ENCODE measurements at regions not wholly inside any gene's neighbourhood (a gene's known extent, or its start where the extent isn't known, plus 50 kb on each side); places are given as distances from the start of the nearest gene placed in this dataset.

DNA sequence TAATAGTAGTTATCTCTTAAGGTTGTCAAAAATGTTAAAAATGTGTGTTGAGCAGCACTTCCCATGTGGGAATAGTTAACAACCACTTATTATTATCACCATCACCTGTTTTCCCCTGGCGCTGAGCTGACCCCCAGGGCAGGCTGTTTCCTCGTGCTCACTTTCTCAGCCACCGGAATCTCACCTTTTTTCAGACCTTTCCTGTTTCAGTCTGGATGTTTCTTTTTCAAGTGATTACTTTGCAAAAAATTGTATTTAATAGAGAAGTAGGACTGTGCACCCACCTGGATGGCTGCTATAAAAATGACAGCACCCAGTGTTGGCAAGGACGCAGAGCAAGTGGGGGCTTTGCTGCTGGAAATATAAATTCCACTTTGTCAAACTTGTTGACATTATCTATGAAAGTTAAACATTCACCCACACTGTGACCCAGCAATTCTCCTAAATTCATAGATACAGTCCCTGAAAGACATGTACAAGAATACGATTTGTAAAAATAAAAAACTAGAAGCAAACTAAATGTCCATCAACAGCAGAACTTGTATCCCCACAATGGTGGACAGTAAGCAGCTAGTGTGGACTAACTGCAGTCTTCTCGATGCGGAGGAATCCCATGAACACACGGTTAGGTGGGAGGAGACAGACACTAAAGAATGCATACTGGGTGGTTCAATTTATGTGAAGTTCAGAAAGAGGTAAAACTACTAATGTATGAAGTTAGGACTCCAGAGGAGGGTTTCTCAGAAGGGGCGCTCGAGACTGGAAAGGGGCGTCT, 66.5 kb downstream of the SOWAHC start:
- H3K4me1 ChIP-seq (ENCODE audit: insufficient read depth, low read length) = no peaks in the 10 kb centered on the region
- H3K27me3 ChIP-seq (ENCODE audit: insufficient read depth, low read length) = no peaks in the 10 kb centered on the region
- H3K36me3 ChIP-seq (ENCODE audit: insufficient read depth, low read length) = no peaks in the 10 kb centered on the region
- H3K27ac ChIP-seq (ENCODE audit: low read depth, low read length) = no peak overlapping the region
- WGBS = 93% methylated on average over 11 of the region's 11 CpGs
- no peak overlapping the region for H3K4me3 ChIP-seq (ENCODE audit: low read length)
- H3K9me3 ChIP-seq (ENCODE audit: insufficient read depth, low read depth, low read length) = no peaks in the 10 kb centered on the region
- no peak overlapping the region for H3K9ac ChIP-seq (ENCODE audit: low read depth, low read length)

DNA sequence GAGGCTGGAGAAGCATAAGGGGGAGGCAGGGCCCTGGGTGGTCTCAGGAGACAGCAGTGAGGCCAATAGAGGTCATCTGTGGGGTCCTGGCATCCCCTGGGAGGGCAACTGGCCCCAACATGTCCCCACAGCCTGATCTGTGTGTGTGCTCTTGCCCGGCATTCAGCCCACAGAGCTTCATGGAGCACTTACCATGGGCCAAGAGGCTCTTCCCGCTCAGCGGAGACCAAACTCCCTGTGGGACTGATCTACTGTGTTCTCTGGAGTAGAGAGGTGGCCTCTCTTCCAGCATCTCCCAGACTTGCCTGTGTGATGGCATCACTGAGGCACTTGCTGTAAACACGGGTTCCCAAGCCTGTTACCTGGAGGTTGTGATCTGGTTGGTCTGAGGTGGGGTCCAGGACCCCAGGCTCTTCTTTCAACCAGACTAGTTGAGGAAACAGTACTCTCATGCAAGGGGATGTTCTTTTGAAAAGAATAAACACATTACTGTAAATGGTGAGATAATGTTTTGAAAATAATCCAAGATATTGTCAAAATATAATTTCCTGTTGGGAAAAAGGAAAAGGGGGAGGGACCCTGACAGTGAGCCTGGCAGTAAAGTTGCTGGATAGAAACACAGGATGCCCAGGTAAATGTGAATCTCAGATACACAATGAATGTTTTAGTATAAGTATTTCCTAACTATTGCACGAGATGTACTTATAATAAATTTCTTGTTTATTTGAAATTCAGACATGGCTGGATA, 67.6 kb downstream of the SOWAHC start:
- Histone ChIP-seq H3K4me3 (ENCODE audit: low read length) (no peak overlapping the region), H3K27ac (ENCODE audit: low read depth, low read length) (no peak overlapping the region), H3K36me3 (ENCODE audit: insufficient read depth, low read length) (no peaks in the 10 kb centered on the region), H3K9me3 (ENCODE audit: insufficient read depth, low read depth, low read length) (no peaks in the 10 kb centered on the region), H3K9ac (ENCODE audit: low read depth, low read length) (no peak overlapping the region), H3K4me1 (ENCODE audit: insufficient read depth, low read length) (no peaks in the 10 kb centered on the region), H3K27me3 (ENCODE audit: insufficient read depth, low read length) (no peaks in the 10 kb centered on the region)
- 98% methylated on average over 5 of the region's 5 CpGs for WGBS

DNA sequence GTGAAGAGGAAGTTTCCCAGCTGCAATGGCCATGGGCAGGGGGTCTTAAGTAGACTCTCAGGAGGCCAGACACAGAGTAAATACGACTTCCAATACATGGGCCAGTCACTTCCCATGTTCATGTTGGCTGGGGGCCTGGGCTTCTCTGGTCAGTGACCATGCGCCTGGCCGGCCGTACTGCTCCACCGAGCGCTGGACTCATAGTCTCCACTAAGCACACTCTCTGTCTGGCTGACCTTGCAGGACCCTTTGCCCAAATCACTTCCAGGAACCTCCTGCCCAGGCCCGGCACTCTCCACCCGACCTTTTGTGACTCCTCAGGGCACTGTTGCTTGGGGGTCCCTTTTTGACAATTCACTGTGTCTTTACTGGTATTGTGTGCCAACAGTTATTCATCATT, 69.3 kb downstream of the SOWAHC start:
- no peak overlapping the region for H3K4me3 ChIP-seq (ENCODE audit: low read length)
- no peaks in the 10 kb centered on the region for H3K9me3 ChIP-seq (ENCODE audit: insufficient read depth, low read depth, low read length)
- 95% methylated on average over 8 of the region's 8 CpGs for WGBS
- H3K27ac ChIP-seq (ENCODE audit: low read depth, low read length) = no peak overlapping the region
- H3K4me1 ChIP-seq (ENCODE audit: insufficient read depth, low read length) = no peaks in the 10 kb centered on the region
- H3K9ac ChIP-seq (ENCODE audit: low read depth, low read length) = no peak overlapping the region
- no peaks in the 10 kb centered on the region for H3K27me3 ChIP-seq (ENCODE audit: insufficient read depth, low read length)
- no peaks in the 10 kb centered on the region for H3K36me3 ChIP-seq (ENCODE audit: insufficient read depth, low read length)

DNA sequence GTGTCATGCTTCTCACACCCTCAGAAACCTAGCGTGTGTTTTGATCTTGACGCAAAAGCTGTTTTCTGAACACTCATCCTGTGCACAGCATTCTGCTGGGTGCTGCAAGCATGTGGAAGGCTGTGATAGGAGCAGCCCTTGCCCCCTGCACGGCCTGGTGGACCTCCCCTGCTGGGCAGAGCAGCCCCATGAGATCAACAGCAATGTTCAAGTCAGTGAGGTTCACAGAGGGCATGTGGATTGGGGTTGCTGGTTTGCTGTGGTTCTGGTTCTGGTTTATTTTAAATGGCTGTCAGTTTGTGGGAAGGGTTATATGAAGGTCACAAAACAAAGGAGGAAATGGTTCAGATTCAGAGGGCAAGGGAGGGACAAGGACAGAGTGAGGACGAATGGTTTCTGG, 71.3 kb downstream of the SOWAHC start:
- no peaks in the 10 kb centered on the region for H3K27me3 ChIP-seq (ENCODE audit: insufficient read depth, low read length)
- H3K27ac ChIP-seq (ENCODE audit: low read depth, low read length) = no peak overlapping the region
- WGBS = 90% methylated on average over 4 of the region's 4 CpGs
- H3K36me3 ChIP-seq (ENCODE audit: insufficient read depth, low read length) = no peaks in the 10 kb centered on the region
- no peaks in the 10 kb centered on the region for H3K9me3 ChIP-seq (ENCODE audit: insufficient read depth, low read depth, low read length)
- H3K9ac ChIP-seq (ENCODE audit: low read depth, low read length) = no peak overlapping the region
- H3K4me1 ChIP-seq (ENCODE audit: insufficient read depth, low read length) = no peaks in the 10 kb centered on the region
- no peak overlapping the region for H3K4me3 ChIP-seq (ENCODE audit: low read length)

DNA sequence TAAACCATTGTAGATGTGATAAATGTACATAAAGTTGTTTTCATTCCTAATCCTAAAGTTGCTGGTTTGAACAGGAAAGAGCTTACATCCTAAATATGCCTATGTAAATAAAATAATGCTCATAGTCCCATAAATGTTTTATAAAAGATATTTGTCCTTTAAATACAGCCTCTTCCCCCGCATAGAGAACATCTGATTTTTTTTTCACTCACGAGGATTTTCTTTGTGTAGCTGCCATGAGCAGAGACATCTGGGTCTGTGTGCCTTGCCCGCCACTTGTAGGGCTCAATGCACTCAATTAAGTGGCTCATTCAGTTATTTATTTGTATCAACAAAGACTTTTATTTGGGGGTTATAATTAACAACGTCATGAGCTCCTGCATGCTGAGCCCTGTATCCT, 72.8 kb downstream of the SOWAHC start:
- H3K36me3 ChIP-seq (ENCODE audit: insufficient read depth, low read length) = no peaks in the 10 kb centered on the region
- 89% methylated on average over 4 of the region's 4 CpGs for WGBS
- H3K9me3 ChIP-seq (ENCODE audit: insufficient read depth, low read depth, low read length) = no peaks in the 10 kb centered on the region
- H3K9ac ChIP-seq (ENCODE audit: low read depth, low read length) = no peak overlapping the region
- no peaks in the 10 kb centered on the region for H3K27me3 ChIP-seq (ENCODE audit: insufficient read depth, low read length)
- H3K27ac ChIP-seq (ENCODE audit: low read depth, low read length) = no peak overlapping the region
- no peak overlapping the region for H3K4me3 ChIP-seq (ENCODE audit: low read length)
- no peaks in the 10 kb centered on the region for H3K4me1 ChIP-seq (ENCODE audit: insufficient read depth, low read length)

DNA sequence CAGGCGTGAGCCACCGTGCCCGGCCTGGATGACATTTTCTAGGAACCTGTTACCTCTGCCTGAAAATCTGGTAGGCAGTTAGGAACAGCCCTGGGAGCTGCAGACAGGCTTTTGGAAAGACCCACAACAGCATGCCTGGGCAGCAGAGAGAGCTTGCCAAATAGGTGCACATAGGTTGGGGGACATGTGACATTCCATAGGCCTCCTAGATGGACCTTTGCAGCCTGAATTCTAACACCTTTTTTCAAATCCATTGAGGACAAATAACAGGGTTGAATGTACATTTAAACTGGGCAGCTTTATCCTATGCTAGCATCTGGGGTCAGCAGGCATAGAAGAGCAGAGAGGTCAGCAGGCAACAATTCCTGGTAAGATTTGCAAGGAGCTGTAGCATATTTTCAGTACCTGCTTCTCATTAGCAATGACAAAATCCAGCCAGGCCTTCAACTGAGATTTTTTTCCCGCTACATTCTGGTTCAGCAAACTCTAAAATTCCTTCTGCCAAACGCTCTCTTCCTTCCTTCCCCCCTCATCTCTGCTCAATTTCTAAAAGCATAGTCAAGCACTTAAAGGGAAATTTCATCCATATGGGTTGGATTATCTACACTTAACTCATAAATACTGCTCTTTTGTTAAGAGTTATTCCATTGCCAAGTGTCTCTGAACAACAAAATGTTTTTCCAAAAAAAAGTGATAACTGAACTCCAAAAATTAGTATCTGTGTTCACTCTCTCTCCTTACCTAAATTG, 75.2 kb downstream of the SOWAHC start:
- no peaks in the 10 kb centered on the region for H3K27me3 ChIP-seq (ENCODE audit: insufficient read depth, low read length)
- H3K4me3 ChIP-seq (ENCODE audit: low read length) = no peak overlapping the region
- H3K9ac ChIP-seq (ENCODE audit: low read depth, low read length) = no peak overlapping the region
- H3K4me1 ChIP-seq (ENCODE audit: insufficient read depth, low read length) = peaks cover 7% of the 10 kb centered on the region; the same call in 1 of the 2 replicates
- H3K36me3 ChIP-seq (ENCODE audit: insufficient read depth, low read length) = no peaks in the 10 kb centered on the region
- WGBS = 82% methylated on average over 5 of the region's 5 CpGs
- H3K9me3 ChIP-seq (ENCODE audit: insufficient read depth, low read depth, low read length) = no peaks in the 10 kb centered on the region
- no peak overlapping the region for H3K27ac ChIP-seq (ENCODE audit: low read depth, low read length)

DNA sequence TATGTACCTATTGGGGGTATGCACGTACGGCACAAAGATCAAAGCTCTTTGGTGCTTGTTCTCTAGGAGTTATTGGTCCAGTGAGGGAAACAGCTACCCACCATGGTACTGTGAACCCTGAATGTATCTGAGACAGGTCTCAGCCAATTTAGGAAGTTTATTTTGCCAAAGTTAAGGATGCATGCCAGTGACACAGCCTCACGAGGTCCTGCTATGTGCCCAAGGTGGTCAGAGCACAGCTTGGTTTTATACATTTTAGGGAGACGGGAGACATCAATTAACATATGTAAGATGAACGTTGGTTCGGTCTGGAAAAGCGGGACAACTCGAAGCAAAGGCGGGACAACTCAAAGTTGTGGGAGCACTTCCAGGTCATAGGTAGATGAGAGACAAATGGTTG, 75.8 kb downstream of the SOWAHC start:
- Histone ChIP-seq H3K4me3 (ENCODE audit: low read length) (no peak overlapping the region), H3K9me3 (ENCODE audit: insufficient read depth, low read depth, low read length) (no peaks in the 10 kb centered on the region), H3K36me3 (ENCODE audit: insufficient read depth, low read length) (no peaks in the 10 kb centered on the region), H3K27ac (ENCODE audit: low read depth, low read length) (no peak overlapping the region), H3K9ac (ENCODE audit: low read depth, low read length) (no peak overlapping the region), H3K27me3 (ENCODE audit: insufficient read depth, low read length) (no peaks in the 10 kb centered on the region), H3K4me1 (ENCODE audit: insufficient read depth, low read length) (peaks cover 13% of the 10 kb centered on the region; the same call in 1 of the 2 replicates)
- WGBS = 87% methylated on average over 9 of the region's 9 CpGs

DNA sequence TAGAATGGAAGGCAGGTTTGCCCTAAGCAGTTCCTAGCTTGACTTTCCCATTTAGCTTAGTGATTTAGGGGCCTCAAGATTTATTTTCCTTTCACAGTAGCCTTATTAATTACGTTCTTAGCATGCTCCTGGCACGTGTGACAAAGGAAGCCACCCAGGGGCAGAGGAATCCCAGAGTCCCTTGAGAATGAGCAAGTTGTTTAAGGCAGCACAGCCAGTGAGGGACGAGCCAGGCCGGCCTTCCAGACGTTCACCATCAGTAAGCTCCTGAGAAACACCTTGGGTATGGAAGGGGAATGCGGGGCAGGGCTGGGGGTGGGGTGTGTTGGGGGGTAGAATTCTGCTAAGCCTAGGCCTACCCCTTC, 76.3 kb downstream of the SOWAHC start:
- H3K9ac ChIP-seq (ENCODE audit: low read depth, low read length) = no peak overlapping the region
- no peak overlapping the region for H3K27ac ChIP-seq (ENCODE audit: low read depth, low read length)
- H3K4me1 ChIP-seq (ENCODE audit: insufficient read depth, low read length) = peaks cover 18% of the 10 kb centered on the region; the same call in 1 of the 2 replicates
- no peaks in the 10 kb centered on the region for H3K9me3 ChIP-seq (ENCODE audit: insufficient read depth, low read depth, low read length)
- no peaks in the 10 kb centered on the region for H3K27me3 ChIP-seq (ENCODE audit: insufficient read depth, low read length)
- no peak overlapping the region for H3K4me3 ChIP-seq (ENCODE audit: low read length)
- 77% methylated on average over 6 of the region's 6 CpGs for WGBS
- H3K36me3 ChIP-seq (ENCODE audit: insufficient read depth, low read length) = no peaks in the 10 kb centered on the region

DNA sequence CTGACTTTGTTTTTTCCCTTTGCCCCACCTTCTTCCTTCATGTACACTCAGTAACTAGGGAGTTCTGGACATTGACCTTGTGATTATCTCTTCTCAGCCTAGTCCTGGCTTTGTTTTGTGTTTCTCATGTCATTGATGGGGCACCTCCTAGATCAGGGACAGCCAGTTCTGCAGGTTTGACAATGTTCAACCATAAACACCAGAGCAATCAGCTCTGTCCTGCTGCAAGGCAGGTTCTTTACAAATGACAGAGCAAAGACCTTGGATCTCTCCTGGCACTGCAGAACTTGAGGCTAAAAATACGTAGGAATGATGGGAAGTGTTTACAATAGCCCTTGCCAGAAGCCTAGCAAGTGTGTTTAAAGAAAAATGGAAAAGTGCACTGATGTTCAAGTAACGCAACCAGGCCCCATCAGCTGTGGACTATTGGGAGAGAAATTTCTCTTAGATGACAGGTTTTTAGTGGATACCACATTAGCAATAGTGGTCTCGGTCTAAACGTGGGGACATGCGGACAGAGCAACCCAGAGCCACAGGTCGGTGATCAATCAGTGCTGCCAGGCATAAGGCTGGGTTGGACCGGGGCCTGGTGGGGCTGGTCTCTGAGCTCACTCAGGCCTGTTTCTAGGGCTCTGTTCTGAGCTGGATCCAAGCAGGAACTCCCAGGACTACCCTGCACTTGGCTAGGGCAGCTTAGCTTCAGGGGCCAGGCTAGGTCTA, 76.8 kb downstream of the SOWAHC start:
- Histone ChIP-seq H3K27ac (ENCODE audit: low read depth, low read length) (no peak overlapping the region), H3K36me3 (ENCODE audit: insufficient read depth, low read length) (no peaks in the 10 kb centered on the region), H3K9ac (ENCODE audit: low read depth, low read length) (no peak overlapping the region), H3K4me3 (ENCODE audit: low read length) (no peak overlapping the region), H3K27me3 (ENCODE audit: insufficient read depth, low read length) (no peaks in the 10 kb centered on the region), H3K4me1 (ENCODE audit: insufficient read depth, low read length) (peaks cover 18% of the 10 kb centered on the region; the same call in 1 of the 2 replicates), H3K9me3 (ENCODE audit: insufficient read depth, low read depth, low read length) (no peaks in the 10 kb centered on the region)
- WGBS = 76% methylated on average over 7 of the region's 7 CpGs

DNA sequence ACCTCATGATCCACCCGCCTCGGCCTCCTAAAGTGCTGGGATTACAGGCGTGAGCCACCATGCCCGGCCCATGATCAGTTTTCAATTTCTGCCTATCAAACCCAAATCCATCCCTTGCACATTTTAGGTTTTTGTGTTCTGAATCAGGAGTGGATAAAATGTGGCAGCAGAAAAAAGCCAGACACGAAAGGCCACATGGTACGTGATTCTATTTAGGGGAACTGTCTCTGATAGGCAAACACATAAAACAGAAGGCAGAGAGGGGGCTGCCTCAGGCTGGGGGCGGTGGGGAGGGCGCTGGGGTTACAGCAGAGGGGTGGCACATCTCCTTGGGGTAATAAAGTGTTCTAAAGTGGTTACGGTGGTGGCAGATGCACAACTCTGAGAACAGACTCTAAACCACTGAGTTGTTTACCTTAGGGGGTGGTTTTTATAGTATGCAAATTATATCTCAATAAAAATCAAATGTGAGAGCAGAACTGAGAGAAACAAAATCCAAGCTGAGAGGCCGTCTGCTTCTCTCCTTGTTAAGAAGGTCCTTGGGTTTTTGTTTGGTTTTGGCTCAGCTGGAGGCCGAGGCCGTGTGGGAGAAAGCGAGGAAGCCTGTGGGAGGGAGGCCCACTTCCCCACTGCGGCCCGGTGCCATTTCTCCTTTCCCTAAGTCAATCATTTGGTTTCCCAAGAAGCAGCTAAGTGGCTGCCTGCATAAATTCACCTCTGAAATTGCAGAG, 78.0 kb downstream of the SOWAHC start:
- H3K9ac ChIP-seq (ENCODE audit: low read depth, low read length) = no peak overlapping the region
- no peak overlapping the region for H3K4me3 ChIP-seq (ENCODE audit: low read length)
- 82% methylated on average over 15 of the region's 15 CpGs for WGBS
- H3K27me3 ChIP-seq (ENCODE audit: insufficient read depth, low read length) = no peaks in the 10 kb centered on the region
- H3K4me1 ChIP-seq (ENCODE audit: insufficient read depth, low read length) = peaks cover 18% of the 10 kb centered on the region; the same call in 1 of the 2 replicates
- no peak overlapping the region for H3K27ac ChIP-seq (ENCODE audit: low read depth, low read length)
- no peaks in the 10 kb centered on the region for H3K36me3 ChIP-seq (ENCODE audit: insufficient read depth, low read length)
- no peaks in the 10 kb centered on the region for H3K9me3 ChIP-seq (ENCODE audit: insufficient read depth, low read depth, low read length)
